GM12878 (cell line): ENCODE measurements at regions not wholly inside any gene's neighbourhood (a gene's known extent, or its start where the extent isn't known, plus 50 kb on each side); places are given as distances from the start of the nearest gene placed in this dataset.

Experiments
- ATF7 ChIP-seq: fragments of 450-650 bp; IDR thresholded peaks from 2 replicates; pipeline ENCODE4 v1.6.1; 2016; ENCODE audit warnings: low read depth, mild to moderate bottlenecking
- EP300 ChIP-seq, 2 experiments: fragments of 150-350 bp in 1 of 2; IDR thresholded peaks; 2 replicates each; pipeline ENCODE4 v1.6.1; 2011 to 2012; ENCODE audit warnings: low read depth in 2 of 2, low read length in 2 of 2, borderline replicate concordance in 1 of 2, improper control_type of control experiment in 1 of 2, inconsistent platforms in 1 of 2; ENCODE audit not compliant: control insufficient read depth in 1 of 2
- FOS ChIP-seq: IDR thresholded peaks from 3 replicates; pipeline ENCODE4 v1.6.1; 2011; ENCODE audit warnings: borderline replicate concordance; ENCODE audit not compliant: insufficient read length; ENCODE audit errors: extremely low read depth
- NR2F1 ChIP-seq: fragments of 450-650 bp; conservative IDR thresholded peaks from 2 replicates; pipeline ENCODE4 v1.6.1; 2017; ENCODE audit warnings: mild to moderate bottlenecking
- NRF1 ChIP-seq: conservative IDR thresholded peaks from 2 replicates; pipeline ENCODE4 v1.6.1; 2011; ENCODE audit warnings: mild to moderate bottlenecking, low read depth, low read length, improper control_type of control experiment
- POLR2A ChIP-seq: IDR thresholded peaks from 2 replicates; pipeline ENCODE4 v1.6.1; 2011; ENCODE audit warnings: low read depth, mild to moderate bottlenecking, low read length
- RAD21 ChIP-seq: IDR thresholded peaks from 2 replicates; pipeline ENCODE4 v1.6.1; 2011; ENCODE audit warnings: mild to moderate bottlenecking, low read depth, low read length, moderate library complexity; ENCODE audit not compliant: insufficient read depth
- RCOR1 ChIP-seq: conservative IDR thresholded peaks from 2 replicates; pipeline ENCODE4 v1.6.1; 2012; ENCODE audit warnings: low read depth, low read length, improper control_type of control experiment
- TF ChIP-seq, protein P1 (sequence below): IDR thresholded peaks from 2 replicates; pipeline ENCODE4 v1.6.1; 2012; ENCODE audit warnings: low read depth, low read length, improper control_type of control experiment
- TF ChIP-seq, protein P2 (sequence below): IDR thresholded peaks from 2 replicates; pipeline ENCODE4 v1.6.1; 2012; ENCODE audit warnings: low read length, inconsistent platforms
- TF ChIP-seq, protein P3 (sequence below), 3 experiments: IDR thresholded peaks in 2 of 3; conservative IDR thresholded peaks in 1 of 3; 2 replicates each; pipeline ENCODE4 v1.5.1; 2011; ENCODE audit warnings: low read depth in 3 of 3, low read length in 3 of 3, mild to moderate bottlenecking in 3 of 3, control low read depth in 2 of 3, moderate library complexity in 2 of 3, inconsistent platforms in 1 of 3, mixed read lengths in 1 of 3; ENCODE audit not compliant: control insufficient read depth in 2 of 3, insufficient read depth in 1 of 3; ENCODE audit errors: extremely low read depth in 1 of 3
- TF ChIP-seq, protein P4 (sequence below): IDR thresholded peaks from 2 replicates; pipeline ENCODE4 v1.6.1; 2012; ENCODE audit warnings: improper control_type of control experiment, low read depth, low read length; ENCODE audit not compliant: insufficient replicate concordance

DNA sequence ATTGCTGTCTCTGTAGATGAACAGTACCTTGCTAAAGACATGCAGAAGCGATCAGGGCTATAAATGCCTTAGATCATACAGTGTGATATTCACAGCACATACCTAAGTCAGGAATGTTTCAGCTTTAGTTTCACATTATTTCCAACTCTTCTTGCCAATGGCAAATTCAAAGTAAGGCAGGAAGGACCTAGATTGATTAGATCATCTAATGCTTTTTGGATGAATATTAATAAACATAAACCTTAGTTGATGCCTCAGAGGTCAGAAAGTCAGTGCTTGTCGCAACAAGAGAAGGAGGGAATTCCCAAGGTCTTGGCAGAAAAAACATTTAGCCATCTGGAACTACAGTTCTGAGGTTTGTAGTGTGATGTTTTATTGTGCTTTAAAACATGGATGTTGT, 122.3 kb downstream of the TNFSF18 start:
- TF ChIP-seq, protein P1, sequence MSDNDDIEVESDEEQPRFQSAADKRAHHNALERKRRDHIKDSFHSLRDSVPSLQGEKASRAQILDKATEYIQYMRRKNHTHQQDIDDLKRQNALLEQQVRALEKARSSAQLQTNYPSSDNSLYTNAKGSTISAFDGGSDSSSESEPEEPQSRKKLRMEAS: no peak
- TF ChIP-seq, protein P2, sequence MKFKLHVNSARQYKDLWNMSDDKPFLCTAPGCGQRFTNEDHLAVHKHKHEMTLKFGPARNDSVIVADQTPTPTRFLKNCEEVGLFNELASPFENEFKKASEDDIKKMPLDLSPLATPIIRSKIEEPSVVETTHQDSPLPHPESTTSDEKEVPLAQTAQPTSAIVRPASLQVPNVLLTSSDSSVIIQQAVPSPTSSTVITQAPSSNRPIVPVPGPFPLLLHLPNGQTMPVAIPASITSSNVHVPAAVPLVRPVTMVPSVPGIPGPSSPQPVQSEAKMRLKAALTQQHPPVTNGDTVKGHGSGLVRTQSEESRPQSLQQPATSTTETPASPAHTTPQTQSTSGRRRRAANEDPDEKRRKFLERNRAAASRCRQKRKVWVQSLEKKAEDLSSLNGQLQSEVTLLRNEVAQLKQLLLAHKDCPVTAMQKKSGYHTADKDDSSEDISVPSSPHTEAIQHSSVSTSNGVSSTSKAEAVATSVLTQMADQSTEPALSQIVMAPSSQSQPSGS: no peak
- TF ChIP-seq POLR2A: no peak
- TF ChIP-seq, protein P3, sequence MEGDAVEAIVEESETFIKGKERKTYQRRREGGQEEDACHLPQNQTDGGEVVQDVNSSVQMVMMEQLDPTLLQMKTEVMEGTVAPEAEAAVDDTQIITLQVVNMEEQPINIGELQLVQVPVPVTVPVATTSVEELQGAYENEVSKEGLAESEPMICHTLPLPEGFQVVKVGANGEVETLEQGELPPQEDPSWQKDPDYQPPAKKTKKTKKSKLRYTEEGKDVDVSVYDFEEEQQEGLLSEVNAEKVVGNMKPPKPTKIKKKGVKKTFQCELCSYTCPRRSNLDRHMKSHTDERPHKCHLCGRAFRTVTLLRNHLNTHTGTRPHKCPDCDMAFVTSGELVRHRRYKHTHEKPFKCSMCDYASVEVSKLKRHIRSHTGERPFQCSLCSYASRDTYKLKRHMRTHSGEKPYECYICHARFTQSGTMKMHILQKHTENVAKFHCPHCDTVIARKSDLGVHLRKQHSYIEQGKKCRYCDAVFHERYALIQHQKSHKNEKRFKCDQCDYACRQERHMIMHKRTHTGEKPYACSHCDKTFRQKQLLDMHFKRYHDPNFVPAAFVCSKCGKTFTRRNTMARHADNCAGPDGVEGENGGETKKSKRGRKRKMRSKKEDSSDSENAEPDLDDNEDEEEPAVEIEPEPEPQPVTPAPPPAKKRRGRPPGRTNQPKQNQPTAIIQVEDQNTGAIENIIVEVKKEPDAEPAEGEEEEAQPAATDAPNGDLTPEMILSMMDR (IDR thresholded peaks at IDR 0.05 in 2 of 3, conservative IDR thresholded peaks at IDR 0.05 in 1 of 3; ENCODE audit: control insufficient read depth in 2 of 3, extremely low read depth in 1 of 3, insufficient read depth in 1 of 3, low read depth in 3 of 3, low read length in 3 of 3): no peak
- TF ChIP-seq RAD21: no peak
- no peak for TF ChIP-seq NRF1
- TF ChIP-seq RCOR1: no peak
- TF ChIP-seq NR2F1: no peak
- no peak for TF ChIP-seq ATF7
- no peak for TF ChIP-seq FOS
- no peak for TF ChIP-seq EP300 (IDR thresholded peaks at IDR 0.05; ENCODE audit: borderline replicate concordance in 1 of 2, control insufficient read depth in 1 of 2, low read depth in 2 of 2, low read length in 2 of 2)
- TF ChIP-seq, protein P4, sequence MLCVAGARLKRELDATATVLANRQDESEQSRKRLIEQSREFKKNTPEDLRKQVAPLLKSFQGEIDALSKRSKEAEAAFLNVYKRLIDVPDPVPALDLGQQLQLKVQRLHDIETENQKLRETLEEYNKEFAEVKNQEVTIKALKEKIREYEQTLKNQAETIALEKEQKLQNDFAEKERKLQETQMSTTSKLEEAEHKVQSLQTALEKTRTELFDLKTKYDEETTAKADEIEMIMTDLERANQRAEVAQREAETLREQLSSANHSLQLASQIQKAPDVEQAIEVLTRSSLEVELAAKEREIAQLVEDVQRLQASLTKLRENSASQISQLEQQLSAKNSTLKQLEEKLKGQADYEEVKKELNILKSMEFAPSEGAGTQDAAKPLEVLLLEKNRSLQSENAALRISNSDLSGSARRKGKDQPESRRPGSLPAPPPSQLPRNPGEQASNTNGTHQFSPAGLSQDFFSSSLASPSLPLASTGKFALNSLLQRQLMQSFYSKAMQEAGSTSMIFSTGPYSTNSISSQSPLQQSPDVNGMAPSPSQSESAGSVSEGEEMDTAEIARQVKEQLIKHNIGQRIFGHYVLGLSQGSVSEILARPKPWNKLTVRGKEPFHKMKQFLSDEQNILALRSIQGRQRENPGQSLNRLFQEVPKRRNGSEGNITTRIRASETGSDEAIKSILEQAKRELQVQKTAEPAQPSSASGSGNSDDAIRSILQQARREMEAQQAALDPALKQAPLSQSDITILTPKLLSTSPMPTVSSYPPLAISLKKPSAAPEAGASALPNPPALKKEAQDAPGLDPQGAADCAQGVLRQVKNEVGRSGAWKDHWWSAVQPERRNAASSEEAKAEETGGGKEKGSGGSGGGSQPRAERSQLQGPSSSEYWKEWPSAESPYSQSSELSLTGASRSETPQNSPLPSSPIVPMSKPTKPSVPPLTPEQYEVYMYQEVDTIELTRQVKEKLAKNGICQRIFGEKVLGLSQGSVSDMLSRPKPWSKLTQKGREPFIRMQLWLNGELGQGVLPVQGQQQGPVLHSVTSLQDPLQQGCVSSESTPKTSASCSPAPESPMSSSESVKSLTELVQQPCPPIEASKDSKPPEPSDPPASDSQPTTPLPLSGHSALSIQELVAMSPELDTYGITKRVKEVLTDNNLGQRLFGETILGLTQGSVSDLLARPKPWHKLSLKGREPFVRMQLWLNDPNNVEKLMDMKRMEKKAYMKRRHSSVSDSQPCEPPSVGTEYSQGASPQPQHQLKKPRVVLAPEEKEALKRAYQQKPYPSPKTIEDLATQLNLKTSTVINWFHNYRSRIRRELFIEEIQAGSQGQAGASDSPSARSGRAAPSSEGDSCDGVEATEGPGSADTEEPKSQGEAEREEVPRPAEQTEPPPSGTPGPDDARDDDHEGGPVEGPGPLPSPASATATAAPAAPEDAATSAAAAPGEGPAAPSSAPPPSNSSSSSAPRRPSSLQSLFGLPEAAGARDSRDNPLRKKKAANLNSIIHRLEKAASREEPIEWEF: no peak
